ENCODE measurements at regions not wholly inside any gene's neighbourhood (a gene's known extent, or its start where the extent isn't known, plus 50 kb on each side); places are given as distances from the start of the nearest gene placed in this dataset.

GRCh38 chr5:142385194-142385593 is 60.4 kb upstream of the SPRY4 start:
- TF ChIP-seq, protein P1, sequence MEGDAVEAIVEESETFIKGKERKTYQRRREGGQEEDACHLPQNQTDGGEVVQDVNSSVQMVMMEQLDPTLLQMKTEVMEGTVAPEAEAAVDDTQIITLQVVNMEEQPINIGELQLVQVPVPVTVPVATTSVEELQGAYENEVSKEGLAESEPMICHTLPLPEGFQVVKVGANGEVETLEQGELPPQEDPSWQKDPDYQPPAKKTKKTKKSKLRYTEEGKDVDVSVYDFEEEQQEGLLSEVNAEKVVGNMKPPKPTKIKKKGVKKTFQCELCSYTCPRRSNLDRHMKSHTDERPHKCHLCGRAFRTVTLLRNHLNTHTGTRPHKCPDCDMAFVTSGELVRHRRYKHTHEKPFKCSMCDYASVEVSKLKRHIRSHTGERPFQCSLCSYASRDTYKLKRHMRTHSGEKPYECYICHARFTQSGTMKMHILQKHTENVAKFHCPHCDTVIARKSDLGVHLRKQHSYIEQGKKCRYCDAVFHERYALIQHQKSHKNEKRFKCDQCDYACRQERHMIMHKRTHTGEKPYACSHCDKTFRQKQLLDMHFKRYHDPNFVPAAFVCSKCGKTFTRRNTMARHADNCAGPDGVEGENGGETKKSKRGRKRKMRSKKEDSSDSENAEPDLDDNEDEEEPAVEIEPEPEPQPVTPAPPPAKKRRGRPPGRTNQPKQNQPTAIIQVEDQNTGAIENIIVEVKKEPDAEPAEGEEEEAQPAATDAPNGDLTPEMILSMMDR (IDR thresholded peaks at IDR 0.05): no peak
- no peak for TF ChIP-seq POLR2A (IDR thresholded peaks at IDR 0.05)

All from lower leg skin (tissue), 3 donors.